Chondrocyte (in vitro differentiated cells): ENCODE measurements at regions not wholly inside any gene's neighbourhood (a gene's known extent, or its start where the extent isn't known, plus 50 kb on each side); places are given as distances from the start of the nearest gene placed in this dataset.
A peak's percentile ranks its signal among the peaks of the same experiment; 100 is the strongest.
"Not testable (repeated sequence)": the region's sequence is repeated elsewhere in the genome, so short reads cannot be mapped to it uniquely, and the experiment has no call there.

Source experiments
- DNase-seq: peaks from one replicate; pipeline ENCODE4 v3.0.0; 2021; ENCODE audit warnings: mixed read lengths, low spot score
- H3K27ac Mint-ChIP-seq: one replicate; pipeline ENCODE4 v1.8.0; 2021; ENCODE audit warnings: mild to moderate bottlenecking, moderate library complexity, mixed read lengths; ENCODE audit not compliant: unreplicated experiment
- H3K27me3 Mint-ChIP-seq: 2 replicates; pipeline ENCODE4 v1.8.0; 2021; ENCODE audit warnings: low read depth, mixed read lengths
- H3K36me3 Mint-ChIP-seq: 2 replicates; pipeline ENCODE4 v1.8.0; 2021; ENCODE audit warnings: low read depth, mixed read lengths
- H3K4me1 Mint-ChIP-seq: 2 replicates; pipeline ENCODE4 v1.8.0; 2021; ENCODE audit warnings: low read depth, mild to moderate bottlenecking, mixed read lengths
- H3K4me3 Mint-ChIP-seq: one replicate; pipeline ENCODE4 v1.8.0; 2021; ENCODE audit warnings: mild to moderate bottlenecking, moderate library complexity, mixed read lengths; ENCODE audit not compliant: unreplicated experiment
- H3K9me3 Mint-ChIP-seq: 2 replicates; pipeline ENCODE4 v1.8.0; 2021; ENCODE audit warnings: low read depth, mixed read lengths
- TF ChIP-seq, protein P1 (sequence below): fragments of 200-600 bp; sonication (generic); IDR thresholded peaks from 2 replicates; pipeline ENCODE4 v1.5.0; 2021; ENCODE audit warnings: antibody characterized with exemption, mild to moderate bottlenecking, moderate library complexity

DNA sequence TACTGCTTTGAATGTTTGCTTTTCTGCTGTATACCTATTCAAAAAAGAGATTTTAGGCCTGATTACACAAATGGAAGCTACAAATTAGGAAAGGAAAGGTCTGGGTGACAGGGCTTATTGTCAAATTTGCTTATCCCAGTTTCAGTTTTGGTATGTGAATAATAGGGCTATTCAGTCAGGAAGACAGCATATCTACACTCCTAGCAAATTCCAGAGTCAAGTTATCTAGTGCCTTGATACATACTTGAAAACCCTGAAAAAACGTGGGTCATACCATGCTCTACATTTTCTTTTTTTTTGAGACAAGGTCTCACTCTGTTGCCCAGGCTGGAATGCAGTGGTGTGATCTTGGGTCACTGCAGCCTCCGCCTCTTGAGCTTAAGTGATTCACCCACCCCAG is 59.2 kb upstream of the CCDC180 start:
- not testable (repeated sequence) for H3K9me3 Mint-ChIP-seq, H3K36me3 Mint-ChIP-seq, H3K4me3 Mint-ChIP-seq, DNase-seq, H3K27me3 Mint-ChIP-seq
- Mint-ChIP-seq H3K27ac (peak overlapping the region; percentile 75), H3K4me1 (peaks cover 18% of the 10 kb centered on the region)

DNA sequence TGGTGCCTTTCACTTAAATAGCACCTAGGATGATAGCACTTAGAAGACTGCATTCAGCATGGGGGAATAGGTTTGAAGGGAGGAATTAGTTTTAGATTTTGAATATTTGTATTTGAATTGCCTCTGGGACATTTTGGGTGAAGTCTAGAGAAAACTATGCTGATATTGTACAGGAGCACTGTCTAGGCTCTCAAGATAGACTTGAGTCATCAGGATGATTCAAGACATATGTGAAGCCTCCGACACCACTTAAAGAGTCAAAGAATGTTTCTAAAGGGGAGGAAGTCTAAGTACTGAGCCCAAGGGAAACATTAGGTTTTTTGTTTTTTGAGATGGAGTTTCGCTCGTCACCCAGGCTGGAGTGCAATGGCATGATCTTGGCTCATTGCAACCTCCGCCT is 63.9 kb upstream of the CCDC180 start:
- no peaks in the 10 kb centered on the region for H3K9me3 Mint-ChIP-seq
- no peaks in the 10 kb centered on the region for H3K27me3 Mint-ChIP-seq
- H3K4me1 Mint-ChIP-seq, result peaks cover 27% of the 10 kb centered on the region
- no peak overlapping the region for H3K27ac Mint-ChIP-seq
- TF ChIP-seq, protein P1, sequence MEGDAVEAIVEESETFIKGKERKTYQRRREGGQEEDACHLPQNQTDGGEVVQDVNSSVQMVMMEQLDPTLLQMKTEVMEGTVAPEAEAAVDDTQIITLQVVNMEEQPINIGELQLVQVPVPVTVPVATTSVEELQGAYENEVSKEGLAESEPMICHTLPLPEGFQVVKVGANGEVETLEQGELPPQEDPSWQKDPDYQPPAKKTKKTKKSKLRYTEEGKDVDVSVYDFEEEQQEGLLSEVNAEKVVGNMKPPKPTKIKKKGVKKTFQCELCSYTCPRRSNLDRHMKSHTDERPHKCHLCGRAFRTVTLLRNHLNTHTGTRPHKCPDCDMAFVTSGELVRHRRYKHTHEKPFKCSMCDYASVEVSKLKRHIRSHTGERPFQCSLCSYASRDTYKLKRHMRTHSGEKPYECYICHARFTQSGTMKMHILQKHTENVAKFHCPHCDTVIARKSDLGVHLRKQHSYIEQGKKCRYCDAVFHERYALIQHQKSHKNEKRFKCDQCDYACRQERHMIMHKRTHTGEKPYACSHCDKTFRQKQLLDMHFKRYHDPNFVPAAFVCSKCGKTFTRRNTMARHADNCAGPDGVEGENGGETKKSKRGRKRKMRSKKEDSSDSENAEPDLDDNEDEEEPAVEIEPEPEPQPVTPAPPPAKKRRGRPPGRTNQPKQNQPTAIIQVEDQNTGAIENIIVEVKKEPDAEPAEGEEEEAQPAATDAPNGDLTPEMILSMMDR, result no peak
- no peak for DNase-seq
- H3K4me3 Mint-ChIP-seq, result no peak overlapping the region
- H3K36me3 Mint-ChIP-seq, result no peaks in the 10 kb centered on the region

DNA sequence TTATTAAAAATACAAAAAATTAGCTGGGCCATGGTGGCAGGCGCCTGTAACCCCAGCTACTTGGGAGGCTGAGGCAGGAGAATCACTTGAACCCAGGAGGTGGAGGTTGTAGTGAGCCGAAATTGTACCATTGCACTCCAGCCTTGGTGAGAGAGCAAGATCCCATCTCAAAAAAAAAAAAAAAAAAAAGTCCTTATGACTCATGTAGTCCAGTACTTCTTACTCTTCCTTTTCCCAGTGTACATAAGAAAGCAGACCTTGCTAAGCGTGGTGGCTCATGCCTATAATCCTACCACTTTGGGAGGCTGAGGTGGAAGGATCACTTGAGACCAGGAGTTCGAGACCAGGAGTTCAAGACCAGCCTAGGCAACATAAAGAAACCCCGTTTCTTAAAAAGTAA is 66.0 kb upstream of the CCDC180 start:
- not testable (repeated sequence) for H3K9me3 Mint-ChIP-seq, H3K4me3 Mint-ChIP-seq, H3K27ac Mint-ChIP-seq, DNase-seq, H3K27me3 Mint-ChIP-seq, H3K36me3 Mint-ChIP-seq
- peaks cover 26% of the 10 kb centered on the region for H3K4me1 Mint-ChIP-seq

DNA sequence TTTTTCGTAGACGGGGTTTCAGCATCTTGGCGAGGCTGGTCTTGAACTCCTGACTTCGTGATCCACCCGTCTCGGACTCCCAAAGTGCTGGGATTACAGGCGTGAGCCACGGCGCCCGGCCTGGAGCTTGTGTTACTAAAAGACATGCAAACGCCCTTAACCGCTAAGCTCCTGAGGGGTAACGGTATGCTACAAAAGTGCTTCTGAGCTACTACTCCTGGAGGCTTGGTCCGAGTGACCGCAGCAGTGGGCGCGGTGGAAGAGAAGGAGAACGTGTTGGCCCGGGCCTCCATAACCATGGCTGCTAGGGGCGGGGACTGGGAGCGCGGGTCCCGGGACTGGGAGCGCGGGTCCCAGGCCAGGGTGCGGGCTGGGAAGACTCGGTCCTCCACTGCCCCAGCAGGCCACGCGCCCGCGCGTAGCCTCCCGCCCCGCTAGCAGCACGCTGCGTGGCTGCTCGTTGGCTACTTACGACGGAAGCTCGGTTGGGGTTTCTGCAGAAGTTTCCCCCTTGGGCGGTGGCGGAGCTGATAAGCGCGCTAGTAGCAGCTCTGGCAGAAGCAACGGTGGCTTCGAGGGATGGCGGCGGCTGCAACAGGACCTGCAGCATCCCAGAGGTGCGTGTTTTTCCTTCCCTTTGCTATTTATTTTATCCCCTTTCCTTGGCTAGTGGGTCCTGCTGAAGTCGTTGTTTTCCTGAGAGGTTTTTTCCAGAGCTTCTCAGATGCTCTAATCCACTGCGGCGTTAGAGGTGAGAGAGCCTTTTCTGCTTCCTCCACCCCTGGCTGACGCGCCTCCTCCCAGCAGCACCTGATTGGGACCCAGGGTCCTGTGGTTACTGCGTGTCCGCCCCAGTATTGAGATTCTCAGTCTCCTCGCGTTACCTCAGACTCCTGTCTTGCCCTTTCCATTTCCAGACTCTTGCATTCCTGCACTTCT is 69.2 kb upstream of the CCDC180 start:
- TF ChIP-seq, protein P1, result no peak
- DNase-seq, result peak; percentile 95
- Mint-ChIP-seq H3K36me3 (no peaks in the 10 kb centered on the region), H3K4me1 (peaks cover 23% of the 10 kb centered on the region), H3K4me3 (peak overlapping the region; percentile 95), H3K27me3 (no peaks in the 10 kb centered on the region), H3K9me3 (no peaks in the 10 kb centered on the region), H3K27ac (peak overlapping the region; percentile 92)

DNA sequence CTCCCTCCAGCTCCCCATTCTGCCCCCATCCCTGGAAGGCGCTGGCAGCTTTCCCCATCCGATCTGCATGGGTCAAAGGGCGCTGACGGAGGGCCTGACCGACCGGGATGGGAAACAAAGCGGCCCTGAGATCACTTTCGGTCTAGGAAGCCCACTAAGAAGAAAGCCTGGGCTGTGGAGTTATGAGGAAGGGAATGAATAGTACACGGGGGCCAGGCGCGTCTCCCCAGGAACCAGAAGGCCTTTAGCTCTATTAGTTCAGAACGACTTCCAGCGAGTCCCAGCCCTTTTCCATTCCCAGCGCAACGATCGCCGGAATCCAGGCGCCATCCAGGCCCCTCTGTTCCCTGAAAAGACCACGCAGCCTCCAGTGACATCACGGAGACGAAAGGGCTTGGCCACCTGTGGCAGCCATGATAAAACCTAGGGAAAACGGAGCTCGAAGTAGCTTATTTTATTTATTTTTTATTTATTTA is 70.1 kb upstream of the CCDC180 start:
- Mint-ChIP-seq H3K27ac (peak overlapping the region; percentile 81), H3K4me3 (peak overlapping the region; percentile 95), H3K27me3 (no peaks in the 10 kb centered on the region), H3K4me1 (peaks cover 23% of the 10 kb centered on the region), H3K9me3 (peaks cover 5% of the 10 kb centered on the region), H3K36me3 (no peaks in the 10 kb centered on the region)
- no peak for DNase-seq
- TF ChIP-seq, protein P1, result no peak

DNA sequence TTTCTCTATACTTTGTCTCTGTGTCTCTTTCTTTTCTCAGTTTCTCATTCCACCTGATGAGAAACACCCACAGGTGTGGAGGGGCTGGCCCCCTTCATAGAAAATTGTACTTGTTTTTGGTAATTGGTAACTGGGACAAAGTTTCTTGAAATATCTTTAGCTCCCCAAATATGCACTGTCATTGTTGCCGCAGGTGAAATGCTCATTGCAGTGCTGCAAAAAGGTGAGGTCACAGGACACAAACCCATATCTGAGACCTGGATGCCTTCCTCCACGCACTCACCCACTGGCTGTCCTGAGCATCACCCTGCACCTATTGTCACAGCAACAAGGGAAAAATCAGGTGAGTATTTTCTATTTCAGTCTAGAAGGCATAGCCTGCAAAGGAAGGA is 74.5 kb upstream of the CCDC180 start:
- not testable (repeated sequence) for H3K4me3 Mint-ChIP-seq, H3K36me3 Mint-ChIP-seq, H3K9me3 Mint-ChIP-seq, H3K27ac Mint-ChIP-seq, H3K27me3 Mint-ChIP-seq, DNase-seq
- H3K4me1 Mint-ChIP-seq, result peaks cover 11% of the 10 kb centered on the region

DNA sequence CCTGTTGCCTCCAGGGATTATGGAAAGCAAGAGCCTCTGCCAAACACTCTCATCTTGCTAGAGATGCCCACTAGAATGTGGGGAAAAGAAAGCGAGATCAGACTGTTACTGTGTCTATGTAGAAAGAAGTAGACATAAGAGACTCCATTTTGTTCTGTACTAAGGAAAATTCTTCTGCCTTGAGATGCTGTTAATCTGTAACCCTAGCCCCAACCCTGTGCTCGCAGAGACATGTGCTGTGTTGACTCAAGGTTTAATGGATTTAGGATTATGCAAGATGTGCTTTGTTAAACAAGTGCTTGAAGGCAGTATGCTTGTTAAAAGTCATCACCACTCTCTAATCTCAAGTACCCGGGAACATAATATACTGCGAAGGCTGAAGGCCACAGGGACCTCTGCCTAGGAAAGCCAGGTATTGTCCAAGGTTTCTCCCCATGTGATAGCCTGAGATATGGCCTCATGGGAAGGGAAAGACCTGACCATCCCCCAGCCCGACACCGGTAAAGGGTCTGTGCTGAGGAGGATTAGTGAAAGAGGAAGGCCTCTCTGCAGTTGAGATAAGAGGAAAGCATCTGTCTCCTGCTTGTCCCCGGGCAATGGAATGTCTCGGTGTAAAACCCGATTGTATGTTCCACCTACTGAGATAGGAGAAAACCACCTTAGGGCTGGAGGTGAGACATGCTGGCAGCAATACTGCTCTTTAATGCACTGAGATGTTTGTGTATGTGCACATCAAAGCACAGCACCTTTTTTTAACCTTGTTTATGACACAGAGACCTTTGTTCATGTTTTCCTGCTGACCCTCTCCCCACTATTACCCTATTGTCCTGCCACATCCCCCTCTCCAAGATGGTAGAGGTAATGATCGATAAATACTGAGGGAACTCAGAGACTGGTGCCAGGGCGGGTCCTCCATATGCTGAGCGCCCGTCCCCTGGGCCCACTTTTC is 75.1 kb upstream of the CCDC180 start:
- not testable (repeated sequence) for H3K27me3 Mint-ChIP-seq

DNA sequence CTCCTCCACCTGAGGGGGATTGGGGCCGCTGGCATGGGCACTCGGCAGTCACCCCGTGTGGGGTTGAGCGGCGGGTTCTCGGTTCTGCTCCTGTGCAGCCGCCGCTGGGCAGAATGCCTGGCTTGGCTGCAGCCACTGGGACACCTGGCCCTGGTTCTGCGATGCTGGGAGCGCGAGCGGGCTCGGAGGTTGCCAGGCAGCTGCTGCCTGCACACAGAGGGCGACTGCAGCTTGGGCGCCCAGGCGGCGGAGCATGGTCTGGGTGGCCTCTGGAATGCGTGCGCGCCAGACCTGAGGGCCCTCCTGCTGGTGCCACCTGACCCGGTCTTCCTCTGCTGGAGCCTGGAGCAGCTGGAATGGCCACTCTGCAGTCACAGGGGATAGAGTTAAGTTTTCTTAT is 85.1 kb upstream of the CCDC180 start:
- H3K9me3 Mint-ChIP-seq, H3K27ac Mint-ChIP-seq, H3K4me3 Mint-ChIP-seq, H3K36me3 Mint-ChIP-seq, DNase-seq, H3K4me1 Mint-ChIP-seq: not testable (repeated sequence)
- peaks cover 55% of the 10 kb centered on the region for H3K27me3 Mint-ChIP-seq

More for the DNA sequence above, 75.1 kb upstream of the CCDC180 start:
- DNase-seq, H3K27ac Mint-ChIP-seq, H3K9me3 Mint-ChIP-seq, H3K36me3 Mint-ChIP-seq, H3K4me1 Mint-ChIP-seq, H3K4me3 Mint-ChIP-seq: not testable (repeated sequence)
